Inflammatory macrophage (primary cell): ENCODE measurements at regions not wholly inside any gene's neighbourhood (a gene's known extent, or its start where the extent isn't known, plus 50 kb on each side); places are given as distances from the start of the nearest gene placed in this dataset.

Source experiments
- DNase-seq, 2 donors: peaks; one replicate each; pipeline ENCODE4 v3.0.0-alpha.2; 2020 to 2022

DNA sequence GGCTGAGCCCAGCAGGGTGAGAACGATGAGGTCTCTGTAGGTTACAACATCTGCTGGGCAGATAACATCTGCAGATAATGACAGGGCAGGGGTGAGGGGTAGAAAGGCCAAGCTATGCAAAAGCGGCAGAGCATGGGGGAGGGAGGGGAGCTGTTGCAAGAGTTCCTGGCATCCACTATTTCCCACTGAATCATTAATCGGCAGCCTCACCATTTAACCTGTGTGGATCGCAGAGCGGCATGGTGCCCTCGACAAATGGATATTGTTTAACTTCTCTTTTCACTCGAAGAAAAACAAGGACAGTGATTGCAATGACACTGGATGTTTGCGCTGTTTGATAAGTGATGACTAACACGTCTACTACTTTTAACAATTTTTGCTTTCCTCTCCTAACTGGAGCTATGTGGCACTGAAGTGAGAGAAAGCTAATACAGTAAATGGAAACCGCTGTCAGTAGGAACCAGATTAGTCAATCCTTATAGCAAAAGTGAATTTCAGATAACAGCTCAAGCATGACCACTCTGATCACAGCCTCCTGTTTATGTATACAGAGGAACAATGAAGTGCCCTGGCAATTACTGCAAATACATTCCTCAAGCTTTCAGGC lies 381.5 kb downstream of the TFAP2A start:
- no peak for DNase-seq

DNA sequence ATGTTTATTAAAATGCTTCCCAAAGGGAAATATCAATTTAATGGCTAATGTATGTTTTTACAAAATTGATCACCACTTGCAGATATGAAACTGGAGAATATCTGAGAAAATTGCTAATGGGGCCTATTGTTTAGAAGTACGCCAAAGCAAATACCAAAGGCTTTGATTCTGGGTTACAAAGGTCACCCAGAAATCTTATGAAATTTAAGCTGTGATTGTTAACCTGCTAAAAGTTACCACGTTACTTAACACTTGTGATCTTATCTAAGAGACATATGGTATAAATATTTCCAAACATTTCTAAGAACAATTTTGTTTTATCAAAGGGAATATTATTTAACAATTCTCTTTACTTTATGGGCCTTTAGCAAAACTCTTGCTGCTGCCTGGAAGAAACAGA lies 383.3 kb downstream of the TFAP2A start:
- no peak for DNase-seq

DNA sequence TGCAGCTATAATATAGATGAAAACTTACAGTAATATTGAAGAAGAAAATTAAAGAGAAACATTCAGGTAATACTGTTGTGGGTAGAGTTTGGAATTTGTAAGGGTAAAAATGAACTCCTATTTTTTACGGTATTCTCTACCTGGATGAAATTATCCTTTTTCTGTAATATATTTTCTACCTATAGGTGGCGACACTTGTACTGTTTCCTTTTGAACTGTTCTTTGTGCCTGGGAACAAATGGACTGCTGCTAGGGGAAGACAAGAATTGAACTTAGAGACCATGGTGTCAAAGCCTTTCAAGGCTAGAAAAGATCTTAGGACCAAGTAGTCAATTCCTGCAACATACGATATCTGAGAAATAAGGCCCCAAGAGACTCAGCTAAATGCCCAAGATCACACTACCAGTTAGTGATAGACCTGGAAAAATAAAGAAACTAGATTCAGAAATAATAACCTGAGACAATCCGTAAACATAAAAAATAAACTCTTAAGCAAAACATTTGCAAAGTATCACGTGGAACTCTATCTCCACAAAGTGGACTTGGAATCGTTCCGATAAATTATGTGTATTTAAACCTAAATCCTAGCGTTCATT lies 383.8 kb downstream of the TFAP2A start:
- peak; percentile 9 to 47 for DNase-seq

DNA sequence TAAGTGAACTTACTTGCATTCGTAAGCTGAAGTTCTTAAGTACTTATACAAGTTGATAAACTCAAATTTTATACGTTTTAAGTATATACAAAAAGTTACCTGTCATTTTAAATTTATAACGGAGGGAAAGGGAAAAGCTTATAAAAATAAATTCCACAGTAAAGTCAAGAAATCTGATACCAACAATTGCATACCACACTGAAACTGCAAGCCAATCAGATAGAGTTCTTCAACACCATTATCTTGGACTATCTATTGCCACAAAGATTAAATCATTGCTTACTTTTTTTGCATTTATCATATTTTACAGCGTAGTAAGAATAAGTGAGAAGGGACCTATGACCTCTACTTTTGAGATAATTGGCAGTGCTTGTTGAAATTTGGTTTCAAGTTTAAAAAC lies 386.7 kb downstream of the TFAP2A start:
- DNase-seq, result no peak

DNA sequence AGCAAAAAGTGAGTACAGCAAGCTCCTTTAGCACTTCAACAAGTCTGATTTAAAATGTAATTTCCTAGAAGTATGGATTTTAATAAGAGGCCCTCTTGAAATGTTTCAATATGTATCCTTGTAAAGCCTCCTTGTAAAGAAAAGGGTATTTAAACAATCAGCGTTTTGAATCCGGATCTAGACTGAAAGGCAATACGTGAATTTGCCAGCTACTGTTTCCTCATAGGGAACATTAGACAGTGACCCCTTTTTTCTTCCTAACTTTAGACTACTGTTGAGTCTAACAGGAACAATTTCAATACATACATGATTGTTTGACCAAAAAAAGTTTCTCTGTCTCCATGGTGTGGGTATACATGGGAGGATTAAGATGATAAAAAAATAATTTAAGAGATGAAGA lies 395.0 kb downstream of the TFAP2A start:
- DNase-seq, result no peak

DNA sequence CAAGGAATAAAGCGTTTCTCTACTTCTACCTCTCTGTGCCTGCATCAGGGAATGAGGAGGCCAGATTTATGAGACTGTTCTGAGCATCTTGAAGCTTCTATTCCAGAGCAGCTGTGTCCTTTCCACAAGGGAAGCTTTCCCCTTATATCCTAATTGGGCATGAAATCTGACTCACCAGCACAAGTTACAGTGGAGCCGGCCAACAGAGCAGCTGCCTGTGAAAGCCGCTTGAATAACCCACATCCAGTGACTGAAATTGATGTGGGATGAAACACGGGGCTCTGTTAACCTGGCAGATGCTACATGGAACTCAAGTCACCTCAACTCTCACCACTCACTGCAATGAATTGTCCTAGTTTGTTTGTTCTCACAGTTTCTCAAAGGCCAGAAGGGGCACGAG lies 400.3 kb downstream of the TFAP2A start:
- DNase-seq, result no peak

DNA sequence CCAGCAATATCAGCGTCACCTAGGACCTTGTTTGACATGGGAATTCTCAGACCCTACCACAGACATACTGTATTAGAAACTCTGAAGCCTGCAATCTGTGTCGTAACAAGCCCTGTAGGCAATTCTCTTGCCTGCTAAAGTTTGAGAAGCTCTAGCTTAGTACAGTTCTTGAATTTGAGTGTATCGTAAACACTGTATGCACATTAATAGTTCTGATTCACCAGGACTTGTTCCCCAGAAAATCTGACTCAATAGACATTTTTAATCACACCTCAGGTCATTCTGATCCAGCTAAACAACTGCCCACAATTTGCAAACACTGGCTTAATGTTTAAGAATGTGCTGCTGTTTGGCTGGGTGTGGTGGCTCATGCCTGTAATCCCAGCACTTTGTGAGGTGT lies 414.3 kb downstream of the TFAP2A start:
- no peak for DNase-seq

DNA sequence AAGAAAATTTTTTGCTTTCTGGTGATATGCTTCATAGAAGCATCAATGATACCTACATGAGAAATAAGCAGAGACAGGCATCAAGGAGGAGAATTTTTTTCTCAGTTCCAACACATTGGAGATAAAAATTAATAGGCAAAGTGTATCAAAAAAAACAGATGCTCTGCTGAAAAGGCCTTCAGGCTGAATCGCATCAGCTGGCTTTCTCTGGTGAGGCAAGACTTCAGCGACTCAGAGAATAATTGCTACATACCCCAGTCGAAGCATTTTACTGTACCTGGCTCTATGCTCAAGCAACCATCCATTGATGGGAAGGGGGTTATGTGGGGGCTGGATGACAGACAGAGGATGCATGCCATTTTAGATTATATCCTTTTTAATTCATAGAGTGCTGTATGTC lies 415.1 kb downstream of the TFAP2A start:
- no peak for DNase-seq

DNA sequence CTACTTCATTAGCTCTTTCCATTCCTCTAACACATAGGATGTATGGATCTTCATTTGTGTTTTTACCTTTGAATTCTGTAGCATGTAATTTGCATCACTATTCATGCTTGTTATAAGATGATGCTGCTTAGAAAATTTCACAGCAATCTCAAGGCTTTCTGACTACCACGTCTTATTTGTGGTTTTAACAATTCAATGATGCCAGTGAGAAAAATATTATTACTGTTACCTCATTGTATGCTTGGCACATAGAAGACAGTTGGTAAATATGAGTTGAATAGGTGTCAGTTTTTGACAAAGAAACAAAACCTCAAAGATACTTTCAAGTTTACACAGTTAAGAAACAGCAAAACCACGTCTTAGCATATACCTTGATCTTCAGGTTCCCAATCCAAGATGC lies 428.6 kb downstream of the TFAP2A start:
- DNase-seq, result no peak

DNA sequence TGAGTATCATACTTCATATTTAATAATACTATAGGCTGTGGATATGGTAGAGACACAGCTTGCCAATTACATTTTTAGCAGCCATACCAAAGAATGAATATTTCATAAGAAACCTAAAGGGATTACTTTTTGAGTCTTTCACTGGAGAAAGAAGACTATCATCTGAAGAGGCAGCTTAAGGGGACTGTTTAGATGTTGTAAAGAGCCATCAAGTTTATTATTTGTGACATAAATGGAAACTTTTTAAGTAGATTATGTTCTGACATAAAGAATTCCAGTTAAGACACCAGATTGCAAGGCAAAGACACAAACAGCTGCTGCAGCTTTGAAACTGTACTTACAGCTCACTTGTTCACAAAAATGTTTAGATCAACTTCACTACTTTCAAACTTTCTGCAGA lies 429.4 kb downstream of the TFAP2A start:
- no peak for DNase-seq

DNA sequence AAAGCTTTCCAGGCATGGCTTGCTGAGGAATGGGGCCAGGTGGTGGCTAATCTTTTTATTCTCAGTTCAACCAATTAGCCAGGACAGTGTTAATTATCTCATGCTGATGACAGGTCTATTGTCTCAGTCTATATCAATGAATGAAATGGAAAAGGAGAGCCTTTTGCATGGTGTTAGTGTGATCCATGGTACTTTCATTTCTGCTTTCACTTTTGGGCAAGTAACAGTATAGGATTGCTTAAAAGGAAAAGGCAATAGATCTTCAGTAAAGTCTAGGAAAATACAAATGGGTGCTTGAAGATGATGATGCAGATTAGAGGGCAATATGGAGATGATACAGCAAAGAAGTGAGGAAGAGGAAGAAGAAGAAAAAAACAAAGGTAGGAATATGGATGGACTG lies 430.3 kb downstream of the TFAP2A start:
- DNase-seq, result no peak

DNA sequence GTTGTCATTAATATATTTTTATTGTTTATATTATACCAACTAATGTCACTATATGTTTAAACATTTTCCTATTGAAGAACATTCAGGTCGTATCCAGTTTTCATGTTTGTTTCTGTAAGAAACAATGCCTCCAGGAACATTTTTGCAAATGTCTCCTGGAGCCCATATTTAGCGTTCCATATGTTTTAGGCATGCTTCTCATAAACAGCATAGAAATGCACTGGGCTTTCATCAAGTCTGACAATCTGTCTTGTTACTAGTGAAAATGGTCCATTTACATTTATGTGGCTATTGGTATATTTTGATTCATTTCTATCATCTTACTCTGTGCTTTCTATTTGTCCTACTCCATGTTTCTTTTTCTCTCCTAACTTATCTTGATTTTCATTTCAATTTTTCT lies 431.7 kb downstream of the TFAP2A start:
- no peak for DNase-seq

DNA sequence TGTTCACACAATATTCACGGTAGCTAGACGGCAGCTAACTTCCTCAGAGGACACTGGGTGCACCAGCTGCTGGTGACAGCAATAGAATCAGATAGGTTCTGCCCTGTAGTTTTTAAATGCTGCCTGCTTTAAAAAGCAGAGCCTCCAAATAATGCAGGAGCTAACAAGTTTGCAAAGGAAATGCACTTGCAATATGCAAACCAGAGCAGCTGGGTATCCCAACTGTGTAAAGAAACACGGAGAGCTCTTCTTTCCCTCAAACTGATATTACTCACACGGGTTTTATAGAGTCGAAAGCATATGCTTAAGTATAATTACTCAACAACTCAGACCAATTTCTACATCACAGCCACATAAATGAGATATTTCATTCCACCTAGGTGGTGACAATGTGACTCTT lies 432.7 kb downstream of the TFAP2A start:
- DNase-seq, result no peak

DNA sequence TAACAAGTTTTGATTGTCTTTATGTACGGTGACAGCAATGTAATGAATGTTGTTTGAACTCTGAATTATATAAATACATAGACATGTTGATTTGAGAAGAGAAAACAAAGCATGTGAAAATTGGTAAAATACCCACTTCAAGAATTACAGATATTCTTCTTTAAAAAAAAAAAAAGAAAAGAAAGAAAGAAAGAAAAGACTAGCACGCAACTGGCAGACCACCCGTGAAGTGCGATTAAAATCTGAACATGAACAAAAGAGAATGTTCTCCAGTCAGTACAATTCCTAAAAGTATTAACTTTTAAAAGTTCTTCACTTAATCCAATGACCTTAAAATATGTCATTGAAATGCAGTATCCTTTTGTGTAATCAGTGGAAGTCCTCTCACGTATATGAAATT lies 434.9 kb downstream of the TFAP2A start:
- DNase-seq, result no peak

DNA sequence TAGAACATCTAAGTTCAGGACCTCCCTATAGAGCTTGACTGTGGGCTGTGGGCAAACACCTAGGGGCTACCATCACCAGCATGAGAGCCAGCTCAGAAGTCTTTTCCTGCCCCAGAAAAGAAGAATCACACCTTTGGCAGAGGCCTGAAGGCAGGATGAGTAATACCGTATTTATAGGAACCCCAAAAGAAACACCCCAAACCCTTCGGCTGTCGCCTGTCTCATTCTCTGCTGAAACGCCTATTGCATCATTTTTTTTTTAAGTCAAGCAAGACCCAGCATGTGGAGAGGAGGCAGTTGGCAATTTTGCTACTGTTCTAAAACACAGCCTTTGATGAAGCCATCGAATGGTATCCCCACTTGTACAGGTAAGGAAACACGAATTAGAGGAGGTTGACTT lies 436.4 kb downstream of the TFAP2A start:
- DNase-seq, result no peak

DNA sequence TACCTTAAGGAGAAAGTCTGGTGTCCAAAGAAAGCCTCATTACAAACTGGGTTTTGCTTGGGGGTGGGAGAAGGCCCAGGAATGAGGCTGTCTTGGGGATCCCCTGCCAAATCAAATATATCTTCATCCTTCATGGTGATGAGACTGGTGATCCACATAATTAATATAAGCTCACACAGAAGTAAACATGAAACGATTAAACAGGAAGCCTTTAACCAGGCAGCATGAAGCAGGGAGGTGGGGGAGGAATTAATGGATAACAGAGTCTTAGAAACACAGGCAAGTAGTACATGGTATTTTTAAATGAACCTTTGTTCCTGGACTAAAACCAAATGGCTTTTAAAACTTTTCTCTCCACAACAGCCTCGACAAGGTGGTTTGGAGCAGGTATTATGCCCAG lies 437.5 kb downstream of the TFAP2A start:
- DNase-seq, result no peak

DNA sequence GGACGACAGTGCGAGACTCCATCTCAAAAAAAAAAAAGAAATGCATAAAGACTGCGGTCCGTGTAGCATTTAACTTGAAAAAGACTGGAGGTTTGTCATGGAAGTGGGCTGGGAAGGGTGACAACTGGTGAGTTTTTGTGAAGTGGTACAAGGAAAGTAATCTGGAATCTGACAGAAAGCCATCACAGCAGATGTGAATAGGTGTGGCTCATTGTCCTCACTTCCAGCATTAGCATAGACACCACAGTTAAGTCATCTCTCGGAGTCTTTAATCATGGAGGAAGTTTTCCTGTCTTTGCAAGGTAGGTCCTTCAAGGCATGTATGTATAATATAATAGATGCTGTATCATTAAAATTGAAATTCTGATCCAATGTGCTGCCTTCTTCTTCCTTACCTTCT lies 453.2 kb downstream of the TFAP2A start:
- no peak for DNase-seq

DNA sequence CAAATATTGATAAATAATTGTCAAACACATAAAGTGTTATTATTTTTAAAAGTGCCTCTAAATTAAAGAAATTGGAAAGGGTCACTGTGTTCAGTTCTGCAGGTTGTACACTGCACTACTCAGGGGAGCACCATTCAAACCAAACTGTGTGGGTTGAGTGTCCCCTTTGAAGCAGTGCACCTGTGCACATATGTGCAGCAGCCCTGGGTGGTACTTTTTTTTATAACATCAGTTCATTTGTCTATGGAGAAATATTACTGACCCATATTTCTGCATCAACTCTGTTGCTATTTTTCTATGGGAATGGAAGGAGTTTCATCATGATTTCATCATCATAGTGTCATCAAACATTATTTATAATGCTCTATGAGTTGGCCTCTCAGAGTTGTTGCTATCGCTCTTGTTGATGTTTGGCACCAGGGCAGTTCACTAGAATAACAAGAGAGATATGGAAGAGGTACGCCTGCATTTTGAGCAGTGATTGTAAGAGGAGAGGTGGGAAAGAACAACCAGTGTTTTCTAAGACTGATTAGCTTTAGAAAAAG lies 457.6 kb downstream of the TFAP2A start:
- DNase-seq, result no peak

DNA sequence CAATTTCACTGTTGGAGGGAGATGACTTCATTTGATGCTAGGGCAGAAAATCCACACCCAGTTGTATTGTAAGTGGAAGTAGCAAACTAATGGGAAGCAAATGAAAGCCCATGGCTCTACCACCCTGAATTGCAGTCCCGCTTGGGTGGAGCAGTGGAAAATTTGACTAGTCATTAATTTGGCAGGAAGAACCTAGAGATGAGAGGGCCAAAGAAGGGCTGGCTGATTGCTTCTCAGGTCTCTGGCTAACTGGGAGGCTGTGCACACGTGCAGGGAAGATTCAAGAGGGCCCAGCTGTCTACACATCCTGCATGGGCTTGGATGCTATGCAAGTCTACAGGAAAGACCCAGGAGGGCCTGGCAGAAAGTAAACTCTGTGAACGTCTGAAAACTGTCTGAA lies 466.2 kb downstream of the TFAP2A start:
- DNase-seq, result no peak

DNA sequence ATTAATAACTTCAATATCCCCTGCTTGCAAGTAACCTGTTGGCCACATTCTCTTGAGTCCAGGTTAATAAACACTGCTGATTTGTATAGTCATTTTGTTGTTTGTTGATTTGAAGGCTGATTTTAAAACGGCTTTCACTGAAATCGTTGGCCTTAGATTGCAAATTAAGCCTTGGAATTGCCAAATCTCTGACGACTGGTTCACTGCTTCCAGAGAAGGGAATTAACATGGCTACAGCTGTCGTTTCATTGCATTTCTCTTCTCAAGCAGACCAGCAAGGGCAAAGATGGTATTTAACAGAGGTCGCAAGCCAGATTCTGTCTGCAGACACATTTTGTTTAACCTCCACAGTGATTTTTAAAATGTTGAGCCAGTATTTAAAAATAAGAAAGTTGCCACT lies 470.9 kb downstream of the TFAP2A start:
- no peak for DNase-seq

DNA sequence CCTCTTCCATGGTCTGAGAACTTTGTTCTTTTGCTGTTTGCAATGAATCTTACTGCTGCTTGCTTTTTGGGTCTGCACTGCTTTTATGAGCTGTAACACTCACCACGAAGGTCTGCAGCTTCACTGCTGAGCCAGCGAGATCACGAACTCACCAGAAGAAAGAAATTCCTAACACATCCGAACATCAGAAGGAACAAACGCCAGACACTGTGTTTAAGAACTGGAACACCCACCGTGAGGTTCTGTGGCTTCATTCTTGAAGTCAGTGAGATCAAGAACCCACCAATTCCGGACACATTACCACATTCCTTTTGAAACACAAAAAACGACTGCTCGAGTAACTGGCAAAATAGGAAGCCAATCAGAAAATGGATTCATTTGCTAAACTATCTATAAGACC lies 471.8 kb downstream of the TFAP2A start:
- no peak for DNase-seq

DNA sequence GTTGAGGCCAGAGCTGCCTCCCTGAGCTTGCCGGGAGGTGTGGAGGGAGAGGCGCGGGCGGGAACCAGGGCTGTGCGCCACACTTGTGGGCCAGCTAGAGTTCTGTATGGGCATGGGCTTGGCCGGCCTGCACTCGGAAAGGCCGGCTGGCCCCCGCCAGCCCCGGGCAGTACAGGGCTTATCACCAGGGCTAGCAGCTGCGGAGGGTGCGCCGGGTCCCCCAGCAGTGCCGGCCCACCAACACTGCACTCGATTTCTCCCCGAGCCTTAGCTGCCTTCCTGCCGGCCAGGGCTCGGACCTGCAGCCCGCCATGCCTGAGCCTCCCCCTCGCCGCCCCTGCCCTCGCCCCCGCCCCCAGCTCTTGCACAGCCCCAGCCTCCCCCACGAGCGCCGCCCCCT lies 472.7 kb downstream of the TFAP2A start:
- no peak for DNase-seq

DNA sequence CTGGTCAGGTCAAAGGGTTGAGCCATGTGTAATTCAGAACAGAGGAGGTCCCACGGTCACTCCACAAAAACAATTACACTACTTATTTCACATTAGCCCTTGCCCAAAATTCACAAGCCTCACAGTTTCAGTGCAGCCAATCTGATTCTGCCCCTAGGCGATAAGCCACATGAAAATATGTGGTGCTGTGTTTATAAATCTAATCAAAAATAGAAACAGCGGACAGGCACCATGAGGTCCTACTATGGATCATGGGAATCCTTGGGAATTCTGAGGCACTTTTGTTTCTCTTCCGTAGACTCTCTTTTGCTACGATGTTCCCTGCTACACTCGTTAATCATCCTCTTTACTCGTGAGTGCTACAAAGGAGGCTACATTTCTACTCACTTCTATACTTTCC lies 476.1 kb downstream of the TFAP2A start:
- no peak for DNase-seq

DNA sequence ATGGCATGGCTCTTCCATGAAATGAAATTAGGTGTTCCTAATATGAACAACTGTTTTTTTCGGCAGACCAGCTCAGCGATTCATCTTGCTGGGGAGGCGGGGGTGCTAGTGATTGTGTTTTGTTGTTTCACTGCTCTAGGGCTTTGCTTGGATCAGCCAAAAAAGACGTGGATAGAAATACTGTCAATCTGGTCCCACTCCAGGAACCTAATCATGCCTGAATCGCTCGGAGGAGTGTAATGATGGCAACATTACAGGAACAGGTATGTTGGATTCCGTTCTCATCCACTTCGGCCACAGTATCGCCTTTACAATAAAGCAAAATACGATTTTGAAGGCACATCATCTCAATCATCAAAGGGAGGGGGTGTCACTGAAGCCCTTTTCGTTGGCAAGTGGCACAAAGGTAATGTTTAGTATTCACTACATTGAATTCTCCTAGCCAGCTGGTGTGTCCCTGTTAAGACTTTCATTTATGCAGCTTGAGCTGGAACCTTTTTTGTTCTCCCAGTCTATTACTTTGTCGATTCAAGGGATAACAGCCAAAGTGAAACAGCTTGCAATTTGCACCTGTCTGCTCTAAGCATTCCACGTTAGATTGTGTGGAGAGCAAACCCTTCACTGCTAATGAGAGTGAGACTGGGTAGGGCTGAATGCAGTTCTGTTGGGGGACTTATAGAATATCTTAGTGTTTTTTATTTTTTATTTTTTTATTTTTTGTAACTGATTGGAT lies 477.7 kb downstream of the TFAP2A start:
- DNase-seq, result no peak
